Mucosa of gallbladder (tissue), 1 donor: ENCODE measurements at regions not wholly inside any gene's neighbourhood (a gene's known extent, or its start where the extent isn't known, plus 50 kb on each side); places are given as distances from the start of the nearest gene placed in this dataset.

Experiments
- DNase-seq: peaks from one replicate; pipeline ENCODE4 v3.0.0-alpha.2; 2020; ENCODE audit warnings: low spot score
- donor health status: DM: no; HTN: no; CAD: no.

GRCh38 chr3:111351334-111351733, 190.7 kb upstream of the CD96 start:
- no peak for DNase-seq

GRCh38 chr3:111352585-111352984, 189.4 kb upstream of the CD96 start:
- no peak for DNase-seq

DNA sequence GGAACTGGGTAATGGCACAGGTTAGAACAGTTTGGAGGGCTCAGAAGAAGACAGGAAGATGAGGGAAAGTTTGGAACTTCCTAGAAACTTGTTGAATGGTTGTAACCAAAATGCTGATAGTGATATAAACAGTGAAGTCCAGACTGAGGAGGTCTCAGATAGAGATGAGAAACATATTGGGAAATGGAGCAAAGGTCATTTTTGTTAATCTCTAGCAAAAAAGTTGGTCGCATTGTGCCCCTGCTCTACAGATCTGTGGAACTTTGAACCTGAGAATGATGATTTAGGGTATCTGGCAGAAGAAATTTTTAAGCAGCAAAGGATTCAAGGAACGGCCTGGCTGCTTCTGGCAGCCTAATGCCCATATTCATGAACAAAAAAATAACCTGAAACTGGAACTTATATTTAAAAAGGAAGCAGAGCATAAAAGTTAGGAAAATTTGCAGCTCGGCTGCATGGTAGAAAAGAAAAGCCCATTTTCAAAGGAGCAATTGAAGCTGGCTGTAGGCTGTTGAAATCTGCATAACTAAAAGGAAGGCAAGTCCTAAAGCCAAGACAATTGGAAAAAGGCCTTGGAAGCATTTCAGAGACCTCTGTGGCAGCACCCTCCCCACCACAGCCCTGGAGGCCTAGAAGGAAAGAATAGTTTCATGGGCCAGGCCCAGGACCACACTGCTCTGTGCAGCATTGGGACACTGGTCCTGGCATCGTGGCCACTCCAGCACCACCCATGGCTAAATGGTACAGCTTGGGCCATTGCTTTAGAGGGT, 182.6 kb upstream of the CD96 start:
- DNase-seq: no peak

DNA sequence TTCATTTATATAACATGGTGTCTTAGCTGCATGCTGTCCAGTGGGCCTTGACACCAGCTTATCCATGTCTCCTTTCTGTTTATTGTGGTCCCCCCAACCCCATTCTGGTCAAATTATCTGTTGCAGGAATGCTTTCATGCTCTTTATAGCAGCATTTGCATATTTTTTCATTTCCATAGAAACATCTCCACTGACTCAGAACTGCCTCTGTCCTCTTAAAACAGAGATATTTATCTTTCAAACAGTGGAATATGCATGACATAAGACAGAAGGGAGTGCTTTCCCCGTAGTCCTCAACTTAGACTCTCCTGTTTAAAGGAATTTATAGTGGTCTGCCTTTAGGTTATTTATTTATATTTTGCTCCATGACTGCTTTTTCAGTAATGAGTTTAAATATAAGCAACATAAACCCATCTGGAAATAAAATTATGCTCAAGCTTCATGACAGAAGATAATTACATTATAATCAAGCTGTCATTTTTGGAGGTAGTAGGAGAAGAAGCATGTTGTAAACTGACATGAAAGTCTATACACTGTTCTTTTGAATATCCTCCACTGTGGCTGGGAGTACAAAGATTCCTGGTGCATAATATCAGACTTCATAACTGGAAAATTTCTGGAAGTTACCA, 179.5 kb upstream of the CD96 start:
- no peak for DNase-seq

DNA sequence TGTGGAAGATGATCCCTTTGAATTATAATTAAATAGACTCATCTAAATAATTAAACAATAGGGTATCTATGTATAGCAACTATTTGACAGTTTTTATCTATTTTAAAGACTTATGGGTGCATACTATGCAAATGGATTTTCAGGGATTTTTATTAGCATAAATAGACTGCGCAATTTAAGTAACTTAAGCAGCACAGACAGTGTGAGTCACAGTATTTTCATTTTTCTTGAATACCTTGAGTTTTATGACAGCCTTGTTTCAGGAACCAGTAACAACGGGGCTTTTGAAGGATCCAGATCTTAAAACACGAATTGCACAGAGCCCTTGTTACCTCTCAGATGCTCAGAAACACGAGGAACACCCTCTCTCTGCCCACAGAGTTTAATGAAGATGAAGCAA, 175.5 kb upstream of the CD96 start:
- no peak for DNase-seq

GRCh38 chr3:111368056-111368455, 173.9 kb upstream of the CD96 start:
- DNase-seq: no peak

- no peak for DNase-seq
These were observed 172.0 kb upstream of the CD96 start for GRCh38 chr3:111369958-111370357.

DNA sequence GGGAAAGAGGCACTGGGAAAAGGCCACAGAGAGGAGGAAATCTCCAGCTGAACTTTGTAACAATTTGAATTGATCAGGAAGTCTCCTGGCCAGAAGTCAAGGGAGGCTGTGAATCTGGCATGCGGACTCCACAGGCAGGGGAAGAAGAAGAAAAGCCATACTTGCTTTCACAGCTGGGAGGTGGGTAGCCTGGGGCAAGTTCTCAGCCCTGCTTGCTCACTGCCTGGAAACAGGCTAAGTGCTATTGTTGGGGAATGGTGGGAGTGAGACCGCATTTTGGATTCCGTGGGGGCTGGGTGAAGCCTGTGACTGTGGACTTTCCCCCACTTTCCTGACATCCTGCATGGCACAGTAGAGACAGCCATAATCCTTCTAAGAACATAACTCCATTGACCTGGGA, 168.8 kb upstream of the CD96 start:
- no peak for DNase-seq

- no peak for DNase-seq
These were observed 168.1 kb upstream of the CD96 start for GRCh38 chr3:111373861-111374260.

- no peak for DNase-seq
These were observed 156.0 kb upstream of the CD96 start for GRCh38 chr3:111385971-111386495.

- peak; percentile 10 for DNase-seq
These were observed 149.1 kb upstream of the CD96 start for GRCh38 chr3:111392894-111393398.

GRCh38 chr3:111412656-111413055, 129.3 kb upstream of the CD96 start:
- DNase-seq: no peak

GRCh38 chr3:111414531-111414930, 127.5 kb upstream of the CD96 start:
- DNase-seq: no peak

DNA sequence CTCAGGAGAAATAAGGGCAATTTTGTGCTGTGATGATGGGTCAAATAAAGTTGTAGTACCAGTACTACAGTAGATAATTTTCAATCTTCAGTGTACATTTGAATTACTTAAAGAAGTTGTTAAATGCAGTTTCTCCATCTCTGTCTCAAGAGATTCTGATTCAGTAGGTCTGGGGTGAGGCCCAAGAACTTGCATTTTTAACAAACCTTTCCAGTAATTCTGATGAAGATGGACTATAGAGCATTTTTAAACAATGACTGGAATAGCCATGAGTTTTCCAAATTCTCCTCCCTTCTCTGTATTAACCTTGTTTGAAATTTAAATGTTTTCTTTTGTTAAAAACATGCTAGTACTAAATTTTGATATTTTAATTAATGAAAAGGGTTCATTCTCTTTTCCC, 127.0 kb upstream of the CD96 start:
- no peak for DNase-seq

DNA sequence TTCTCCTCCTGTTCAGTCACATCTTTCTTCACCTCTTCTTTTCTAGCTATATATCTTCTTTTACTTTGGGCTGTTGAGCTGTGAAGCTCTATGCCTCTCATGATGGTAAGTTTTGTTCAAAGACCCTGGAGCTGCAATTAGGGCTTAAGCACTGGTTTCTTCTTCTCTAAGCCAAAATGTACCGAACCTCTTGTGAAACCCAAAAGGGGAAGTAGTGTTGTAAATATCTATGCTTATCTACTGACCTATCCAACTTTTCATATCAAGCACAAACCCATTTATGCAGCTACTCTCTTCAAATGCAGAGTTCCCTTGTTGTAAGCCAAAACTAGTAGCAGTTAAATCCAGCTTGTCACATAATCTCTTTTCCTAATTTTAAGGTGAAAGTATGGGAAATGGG, 123.6 kb upstream of the CD96 start:
- no peak for DNase-seq

DNA sequence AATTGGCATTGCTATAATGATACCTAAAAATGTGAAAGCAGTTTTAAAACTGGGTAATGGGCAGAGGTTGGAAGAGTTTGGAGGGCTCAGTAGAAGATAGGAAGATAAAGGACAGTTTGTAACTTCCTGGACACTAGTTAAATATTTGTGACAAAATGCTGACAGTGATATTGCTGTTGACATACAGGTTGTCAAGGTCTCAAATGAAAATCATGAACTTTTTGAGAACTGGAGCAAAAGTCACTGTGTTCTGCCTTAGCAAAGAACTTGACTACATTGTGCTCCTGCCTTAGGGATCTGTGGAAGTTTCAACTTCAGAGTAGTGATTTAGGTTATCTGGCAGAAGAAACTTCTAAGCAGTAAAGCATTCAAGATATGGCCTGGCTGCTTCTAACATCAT, 113.7 kb upstream of the CD96 start:
- DNase-seq: no peak

- no peak for DNase-seq
These were observed 106.9 kb upstream of the CD96 start for GRCh38 chr3:111434941-111435622.

DNA sequence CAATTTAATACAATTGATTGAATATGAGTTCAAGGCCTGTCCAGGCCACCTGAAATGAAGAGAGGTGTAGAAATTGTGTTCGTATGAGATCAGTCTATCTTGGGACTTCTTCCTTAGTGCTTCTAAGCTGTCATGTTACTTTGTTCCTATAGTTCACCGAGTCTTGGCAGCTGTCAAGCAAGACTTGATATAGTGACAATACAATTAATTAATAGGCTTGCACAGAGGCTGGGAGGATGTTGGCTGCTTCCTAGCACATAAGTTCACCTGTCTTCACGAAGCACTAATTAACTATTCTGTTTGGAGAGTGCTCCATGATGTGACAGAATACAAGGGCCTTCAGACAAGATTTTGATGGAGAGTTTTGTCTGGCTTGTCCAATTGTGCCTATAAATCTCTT, 103.7 kb upstream of the CD96 start:
- no peak for DNase-seq

DNA sequence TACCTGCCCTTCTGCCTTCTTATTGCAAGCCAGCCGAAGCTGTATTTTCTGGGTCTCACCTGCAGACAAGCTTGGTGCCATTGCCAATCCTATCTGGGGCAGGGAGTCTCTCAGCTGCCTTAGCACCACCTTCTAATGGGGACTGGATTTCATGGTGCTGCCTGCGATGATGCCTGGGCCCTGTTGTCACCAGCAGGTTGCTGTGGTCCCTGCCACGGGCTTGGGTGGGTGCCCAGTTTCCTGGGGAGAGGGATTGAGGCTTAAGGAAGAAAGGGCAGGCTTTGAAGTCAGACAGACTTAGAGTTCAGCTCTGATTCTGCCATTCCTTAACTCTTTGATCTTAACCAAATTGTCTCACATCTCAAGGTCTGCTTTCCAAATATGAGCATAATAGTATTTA, 87.4 kb upstream of the CD96 start:
- DNase-seq: no peak

- no peak for DNase-seq
These were observed 76.8 kb upstream of the CD96 start for GRCh38 chr3:111465081-111465670.

DNA sequence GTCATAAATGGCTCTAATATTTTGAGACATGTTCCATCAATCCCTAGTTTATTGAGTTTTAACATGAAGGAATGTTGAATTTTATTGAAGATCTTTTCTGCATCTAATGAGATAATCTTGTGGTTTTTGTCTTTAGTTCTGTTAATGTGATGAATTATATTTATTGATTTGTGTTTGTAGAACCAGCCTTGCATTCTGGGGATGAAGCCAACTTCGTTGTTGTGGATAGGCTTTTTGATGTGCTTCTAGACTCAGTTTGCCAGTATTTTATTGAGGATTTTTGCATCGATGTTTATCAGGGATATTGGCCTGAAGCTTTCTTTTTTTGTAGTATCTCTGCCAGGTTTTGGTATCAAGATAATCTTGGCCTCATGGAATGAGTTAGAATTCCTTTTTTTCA, 72.0 kb upstream of the CD96 start:
- DNase-seq: no peak

DNA sequence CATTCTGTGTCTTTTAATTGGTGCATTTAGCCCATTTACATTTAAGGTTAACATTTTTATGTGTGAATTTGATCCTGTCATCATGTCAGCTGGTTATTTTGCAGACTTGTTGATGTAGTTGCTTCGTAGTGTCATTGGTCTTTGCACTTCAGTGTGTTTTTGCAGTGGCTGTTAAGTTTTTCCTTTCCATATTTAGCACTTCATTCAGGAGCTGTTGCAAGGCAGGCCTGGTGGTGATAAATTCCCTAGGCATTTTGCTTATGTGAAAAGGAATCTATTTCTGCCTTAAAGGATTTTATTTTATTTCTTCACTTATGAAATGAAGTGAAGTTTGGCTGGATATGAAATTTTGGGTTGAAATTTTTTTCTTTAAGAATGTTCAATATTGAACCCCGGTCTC, 70.2 kb upstream of the CD96 start:
- DNase-seq: no peak
